ENCODE measurements at regions not wholly inside any gene's neighbourhood (a gene's known extent, or its start where the extent isn't known, plus 50 kb on each side); places are given as distances from the start of the nearest gene placed in this dataset.

- DNase-seq (no peak), ATAC-seq (no peak)
- H3K4me1 ChIP-seq = no peaks in the 10 kb centered on the region
- no peaks in the 10 kb centered on the region for H3K36me3 ChIP-seq
- peak overlapping the region in 1 of 4 donors; percentile 13 for H3K4me3 ChIP-seq
- H3K27ac ChIP-seq = no peak overlapping the region
- in situ Hi-C loops (cut with MboI; ENCODE audit: low sequenced_read_pairs in 4 of 4) (no loop called here), intact Hi-C loops (cut with DNase I; ENCODE audit: low total_unique reads) (no loop called here)
- H3K27me3 ChIP-seq = peaks cover 6 to 18% (median 10%) of the 10 kb centered on the region in 3 donors
- no peaks in the 10 kb centered on the region for H3K9me3 ChIP-seq
- TF ChIP-seq CTCF (IDR thresholded peaks at IDR 0.05 in 4 of 5, conservative IDR thresholded peaks at IDR 0.05 in 1 of 5) (no peak), POLR2A (IDR thresholded peaks at IDR 0.05) (no peak)
Observed at GRCh38 chr2:10978090-10978670, 66.4 kb downstream of the KCNF1 start.

- in situ Hi-C loops (cut with MboI; ENCODE audit: low sequenced_read_pairs in 4 of 4) = no loop called here
- H3K36me3 ChIP-seq = no peaks in the 10 kb centered on the region
- H3K4me3 ChIP-seq = no peak overlapping the region
- peaks cover 6 to 22% (median 10%) of the 10 kb centered on the region in 3 donors for H3K27me3 ChIP-seq
- ATAC-seq (no peak), DNase-seq (no peak)
- no peak overlapping the region for H3K27ac ChIP-seq
- no peak for TF ChIP-seq CTCF (IDR thresholded peaks at IDR 0.05 in 4 of 5, conservative IDR thresholded peaks at IDR 0.05 in 1 of 5)
- TF ChIP-seq POLR2A (IDR thresholded peaks at IDR 0.05) = no peak
- no peaks in the 10 kb centered on the region for H3K4me1 ChIP-seq
- H3K9me3 ChIP-seq = no peaks in the 10 kb centered on the region
- intact Hi-C loops (cut with DNase I; ENCODE audit: low total_unique reads) = no loop called here
Observed at GRCh38 chr2:10980071-10980470, 68.3 kb downstream of the KCNF1 start.

GRCh38 chr2:10980886-10981425 is 69.2 kb downstream of the KCNF1 start:
- ATAC-seq (no peak), DNase-seq (no peak)
- Histone ChIP-seq H3K27ac (no peak overlapping the region), H3K27me3 (peaks cover 6 to 22% (median 8%) of the 10 kb centered on the region in 3 donors), H3K36me3 (no peaks in the 10 kb centered on the region), H3K4me3 (no peak overlapping the region), H3K4me1 (no peaks in the 10 kb centered on the region), H3K9me3 (no peaks in the 10 kb centered on the region)
- intact Hi-C loops (cut with DNase I; ENCODE audit: low total_unique reads) = no loop called here
- in situ Hi-C loops (cut with MboI; ENCODE audit: low sequenced_read_pairs in 4 of 4) = no loop called here
- no peak for TF ChIP-seq CTCF (IDR thresholded peaks at IDR 0.05 in 4 of 5, conservative IDR thresholded peaks at IDR 0.05 in 1 of 5)
- TF ChIP-seq POLR2A (IDR thresholded peaks at IDR 0.05) = no peak

GRCh38 chr2:10981451-10981850 is 69.7 kb downstream of the KCNF1 start:
- ATAC-seq (no peak), DNase-seq (no peak)
- Histone ChIP-seq H3K36me3 (no peaks in the 10 kb centered on the region), H3K4me3 (no peak overlapping the region), H3K27me3 (peaks cover 6 to 22% (median 8%) of the 10 kb centered on the region in 3 donors), H3K9me3 (no peaks in the 10 kb centered on the region), H3K27ac (no peak overlapping the region), H3K4me1 (no peaks in the 10 kb centered on the region)
- TF ChIP-seq POLR2A (IDR thresholded peaks at IDR 0.05) (no peak), CTCF (IDR thresholded peaks at IDR 0.05 in 4 of 5, conservative IDR thresholded peaks at IDR 0.05 in 1 of 5) (no peak)
- intact Hi-C loops (cut with DNase I; ENCODE audit: low total_unique reads) = no loop called here
- in situ Hi-C loops (cut with MboI; ENCODE audit: low sequenced_read_pairs in 4 of 4) = no loop called here
